GM21737 (cell line): ENCODE measurements at regions not wholly inside any gene's neighbourhood (a gene's known extent, or its start where the extent isn't known, plus 50 kb on each side); places are given as distances from the start of the nearest gene placed in this dataset.
"Not testable (repeated sequence)": the region's sequence is repeated elsewhere in the genome, so short reads cannot be mapped to it uniquely, and the experiment has no call there.

Experiments used
- ATAC-seq: cut with Tn5 transposase; IDR thresholded peaks from one replicate; pipeline ENCODE4 v1.9.1; 2021; ENCODE audit warnings: mild to moderate bottlenecking, moderate library complexity; ENCODE audit not compliant: unreplicated experiment

GRCh38 chr13:99792079-99792921, 179.3 kb downstream of the ZIC5 start:
- ATAC-seq = no peak

- ATAC-seq = no peak
Measured at GRCh38 chr13:99782669-99783068, 188.9 kb downstream of the ZIC5 start.

GRCh38 chr13:99778500-99778899, 193.1 kb downstream of the ZIC5 start:
- no peak for ATAC-seq

DNA sequence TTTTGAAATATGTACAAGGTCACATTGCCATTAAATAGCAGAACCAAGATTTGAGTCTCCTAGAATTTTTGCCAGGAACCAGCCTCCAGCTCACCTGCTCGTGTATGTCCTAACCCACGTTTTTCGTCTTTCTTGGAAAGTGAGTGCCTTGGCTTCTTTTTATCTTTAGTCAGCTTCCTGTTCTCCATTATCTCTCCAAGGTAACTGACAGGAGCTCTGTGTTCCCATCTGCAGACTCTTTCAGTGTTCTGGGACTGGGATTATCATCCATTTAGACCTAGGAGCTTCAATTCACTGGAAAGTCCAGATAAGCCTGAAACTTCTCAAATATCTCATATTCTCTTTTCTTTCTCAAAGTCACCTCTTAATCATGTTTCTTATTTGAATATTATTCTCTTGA, 193.7 kb downstream of the ZIC5 start:
- ATAC-seq = no peak

DNA sequence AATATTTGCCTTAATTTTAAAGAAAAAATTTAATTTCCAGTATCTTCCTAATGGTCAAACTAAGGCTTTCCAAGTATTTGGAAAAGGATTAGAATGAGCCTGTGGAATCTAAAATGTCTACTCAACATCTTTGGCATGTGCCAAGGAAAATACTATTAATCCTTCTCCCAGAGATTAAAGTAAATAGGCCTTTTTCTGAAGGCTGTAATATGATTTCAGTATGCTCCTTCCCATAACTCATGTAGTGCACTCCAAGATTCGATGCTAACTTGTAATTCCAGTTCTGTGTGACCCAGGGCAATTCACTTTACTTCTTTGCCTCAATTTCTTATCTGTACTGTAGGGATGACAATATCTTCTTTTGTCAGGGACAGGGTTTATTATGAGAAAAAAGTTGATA, 196.9 kb downstream of the ZIC5 start:
- no peak for ATAC-seq

DNA sequence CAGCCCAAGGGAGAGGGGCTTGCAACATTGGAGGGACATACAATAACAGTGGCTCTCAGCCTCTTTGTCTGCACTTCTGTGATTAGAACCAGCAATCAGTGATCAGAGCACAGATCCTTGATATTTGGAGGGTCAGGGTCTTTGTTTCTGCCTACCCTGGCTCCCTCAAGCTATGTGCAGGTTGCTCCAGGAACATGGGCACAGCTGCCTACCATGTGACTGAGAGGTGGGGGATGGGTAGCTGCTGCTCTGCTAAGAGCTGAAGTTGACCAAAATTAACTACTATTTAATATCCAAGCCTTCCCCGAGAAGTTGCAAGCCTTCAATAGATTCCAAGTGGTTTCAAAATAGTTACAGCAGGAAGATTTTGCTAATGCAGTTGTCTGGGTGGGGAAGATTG, 202.6 kb downstream of the ZIC5 start:
- ATAC-seq = no peak

- no peak for ATAC-seq
Measured at GRCh38 chr13:99766641-99767045, 204.9 kb downstream of the ZIC5 start.

DNA sequence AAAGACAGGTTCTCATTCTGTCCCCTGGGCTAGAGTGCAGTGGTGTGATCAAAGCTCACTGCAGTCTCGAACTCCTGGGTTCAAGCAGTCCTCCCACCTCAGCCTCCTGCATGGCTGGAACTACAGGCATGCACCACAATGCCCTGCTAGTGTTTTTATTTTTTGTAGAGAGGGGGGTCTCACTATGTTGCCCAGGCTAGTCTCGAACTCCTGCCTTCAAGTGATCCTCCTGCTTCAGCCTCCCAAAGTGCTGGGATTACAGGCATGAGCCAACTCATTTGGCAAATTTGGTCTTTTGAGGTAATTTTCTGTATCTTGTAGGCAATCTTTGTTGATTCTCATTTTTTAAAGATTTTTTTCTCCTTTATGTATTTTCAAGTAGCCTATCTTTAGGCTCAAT, 205.7 kb downstream of the ZIC5 start:
- no peak for ATAC-seq

DNA sequence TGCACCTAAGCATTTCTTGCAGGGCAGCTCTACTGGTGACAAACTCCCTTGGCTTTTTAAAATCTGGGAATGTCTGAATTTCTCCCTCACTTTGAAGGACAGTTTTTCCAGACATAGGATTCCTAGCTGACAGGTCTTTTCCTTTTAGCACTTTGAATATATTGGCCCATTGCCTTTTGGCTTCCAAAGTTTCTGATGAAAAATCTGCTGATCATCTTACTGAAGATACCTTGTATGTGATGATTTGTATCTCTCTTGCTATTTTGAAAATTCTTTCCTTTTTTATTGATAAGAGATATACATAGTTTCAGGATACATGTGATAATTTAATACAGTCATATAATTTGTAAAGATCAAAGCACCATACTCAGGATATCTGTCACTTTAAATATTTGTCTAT, 211.1 kb downstream of the ZIC5 start:
- ATAC-seq = no peak

GRCh38 chr13:99759163-99759552, 212.4 kb downstream of the ZIC5 start:
- ATAC-seq = no peak

GRCh38 chr13:99758460-99759162, 213.0 kb downstream of the ZIC5 start:
- ATAC-seq = no peak

- ATAC-seq = no peak
Measured at GRCh38 chr13:99757756-99758459, 213.7 kb downstream of the ZIC5 start.

- ATAC-seq = no peak
Measured at GRCh38 chr13:99756281-99756680, 215.3 kb downstream of the ZIC5 start.

DNA sequence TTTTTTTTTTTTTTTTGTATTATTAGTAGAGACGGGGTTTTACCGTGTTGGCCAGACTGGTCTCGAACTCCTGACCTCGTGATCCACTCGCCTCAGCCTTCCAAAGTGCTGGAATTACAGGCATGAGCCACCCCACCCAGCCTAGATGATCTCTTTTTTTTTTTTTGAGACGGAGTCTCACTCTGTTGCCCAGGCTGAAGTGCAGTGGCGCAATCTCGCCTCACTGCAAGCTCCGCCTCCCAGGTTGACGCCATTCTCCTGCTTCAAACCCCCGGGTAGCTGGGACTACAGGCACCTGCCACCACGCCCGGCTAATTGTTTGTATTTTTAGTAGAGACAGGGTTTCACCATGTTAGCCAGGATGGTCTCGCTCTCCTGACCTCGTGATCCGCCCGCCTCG, 216.8 kb downstream of the ZIC5 start:
- not testable (repeated sequence) for ATAC-seq

- no peak for ATAC-seq
Measured at GRCh38 chr13:99752373-99752772, 219.2 kb downstream of the ZIC5 start.

DNA sequence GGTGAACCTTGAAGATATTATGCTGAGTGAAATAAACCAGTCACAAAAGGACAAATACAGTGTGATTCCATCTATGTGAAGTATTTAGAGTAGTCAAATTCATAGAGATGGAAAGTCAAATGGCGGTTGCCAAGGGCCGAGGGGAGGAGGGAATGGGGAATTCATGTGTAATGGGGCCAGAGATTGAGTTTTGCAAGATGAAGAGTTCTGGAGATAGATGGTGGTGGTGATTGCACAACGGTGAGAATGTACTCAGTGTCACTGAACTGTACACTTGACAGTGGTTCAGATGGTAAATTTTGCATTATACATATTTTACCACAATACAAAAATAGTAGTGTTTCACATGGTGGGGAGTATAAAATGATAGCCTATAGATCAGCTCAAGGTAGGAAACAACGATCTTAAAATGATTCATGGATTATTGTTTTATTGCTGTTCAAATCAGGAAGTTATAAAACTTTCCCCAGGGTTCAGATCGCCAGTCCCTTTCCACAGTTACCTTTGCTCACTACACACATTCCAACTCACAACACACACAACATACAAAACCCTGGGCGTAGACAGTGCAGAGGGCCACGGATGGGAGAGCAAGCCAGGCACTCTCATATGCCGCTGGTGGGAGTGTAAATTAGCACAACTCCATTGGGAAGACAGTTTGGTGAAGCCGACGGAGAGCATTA, 219.9 kb downstream of the ZIC5 start:
- ATAC-seq = no peak

GRCh38 chr13:99750951-99751350, 220.6 kb downstream of the ZIC5 start:
- no peak for ATAC-seq

DNA sequence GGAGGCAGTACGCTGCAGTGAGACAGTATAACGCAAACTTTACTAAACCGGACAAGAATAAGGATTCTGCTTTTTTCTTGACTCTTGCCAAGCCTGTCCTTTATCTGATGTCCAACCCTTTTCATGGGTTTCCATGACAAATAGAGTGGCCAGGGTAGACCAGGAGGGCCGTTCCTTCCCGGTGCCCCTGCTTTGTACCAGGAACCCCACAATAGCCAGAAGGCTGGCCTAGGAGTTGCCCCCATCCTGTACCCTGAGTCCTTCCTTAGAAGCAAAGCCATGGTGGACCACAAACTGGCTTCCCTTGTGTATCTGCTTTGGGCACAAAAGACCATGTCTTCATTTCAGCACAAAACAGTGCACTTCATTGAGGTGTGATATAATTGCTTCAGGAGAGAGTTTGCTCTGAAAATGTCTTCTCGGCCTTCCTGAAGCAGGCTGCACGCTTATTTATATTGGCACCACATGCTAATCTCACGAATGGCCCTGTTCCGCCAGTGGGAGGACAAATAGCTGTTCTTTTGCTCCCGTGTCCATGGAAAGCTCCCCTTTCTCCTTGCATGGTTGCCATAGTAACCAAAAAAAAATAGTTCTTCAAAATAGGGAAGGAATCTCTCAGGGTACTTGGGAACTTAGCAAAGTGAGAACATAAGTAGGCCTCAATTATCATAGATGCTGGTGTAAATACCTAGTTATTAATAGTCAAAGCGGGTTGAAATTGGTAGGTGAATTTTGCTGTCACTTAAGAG, 222.1 kb downstream of the ZIC5 start:
- no peak for ATAC-seq

- ATAC-seq = no peak
Measured at GRCh38 chr13:99747403-99747710, 224.2 kb downstream of the ZIC5 start.

DNA sequence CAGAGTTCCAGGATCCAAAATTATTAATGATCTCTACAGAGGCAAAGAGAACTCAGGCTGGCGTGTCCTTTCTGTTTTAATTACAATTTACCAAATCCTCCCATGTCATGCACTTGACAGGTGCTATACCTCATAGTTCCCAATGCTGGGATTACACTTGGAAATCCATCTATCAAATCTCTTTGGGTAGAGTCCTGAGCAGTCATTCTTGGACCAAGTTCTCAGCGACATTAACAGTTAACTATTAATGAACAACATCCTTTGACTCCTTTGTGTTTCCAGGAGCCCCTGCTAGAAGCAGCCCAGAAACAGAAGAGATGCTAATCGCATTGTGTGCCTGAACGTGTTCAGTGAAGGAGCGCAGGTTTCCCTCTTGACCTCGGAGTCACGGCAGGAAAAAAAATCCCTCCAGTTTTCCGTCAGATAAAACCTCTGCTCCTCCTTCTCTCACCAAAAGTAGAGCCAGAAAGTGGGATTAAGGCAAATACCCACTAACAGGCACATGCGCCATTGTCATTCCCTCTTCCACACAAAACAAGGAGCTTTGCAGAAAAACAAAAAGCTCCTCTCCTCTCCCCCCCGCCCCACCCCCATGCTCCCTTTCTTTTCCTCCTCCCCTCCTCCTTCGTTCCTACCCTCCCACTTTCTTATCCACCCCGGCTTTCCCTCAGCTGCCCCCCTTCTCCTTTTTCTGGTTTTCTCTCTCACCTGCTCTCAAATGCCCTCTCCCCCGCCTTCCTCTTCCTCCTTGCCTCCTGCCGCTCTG, 224.7 kb downstream of the ZIC5 start:
- ATAC-seq = no peak
